HL-60 (cell line): ENCODE measurements at regions not wholly inside any gene's neighbourhood (a gene's known extent, or its start where the extent isn't known, plus 50 kb on each side); places are given as distances from the start of the nearest gene placed in this dataset.

ENCODE experiments used
- CTCF ChIP-seq: IDR thresholded peaks from one replicate; pipeline ENCODE4 v1.5.1; 2011; ENCODE audit warnings: low read length, control low read depth, inconsistent platforms; ENCODE audit not compliant: insufficient read depth
- GABPA ChIP-seq: IDR thresholded peaks from 2 replicates; pipeline ENCODE4 v1.6.1; 2012; ENCODE audit warnings: low read depth
- POLR2AphosphoS5 ChIP-seq: IDR thresholded peaks from 2 replicates; pipeline ENCODE4 v1.6.1; 2012; ENCODE audit warnings: low read depth
- SPI1 ChIP-seq: IDR thresholded peaks from 2 replicates; pipeline ENCODE4 v1.6.1; 2012; ENCODE audit warnings: low read depth, mild to moderate bottlenecking, borderline replicate concordance
- TF ChIP-seq, protein P1 (sequence below): IDR thresholded peaks from 2 replicates; pipeline ENCODE4 v1.6.1; 2012; ENCODE audit warnings: low read depth; ENCODE audit not compliant: insufficient replicate concordance

- TF ChIP-seq CTCF = no peak
- TF ChIP-seq SPI1 = no peak
- TF ChIP-seq, protein P1, sequence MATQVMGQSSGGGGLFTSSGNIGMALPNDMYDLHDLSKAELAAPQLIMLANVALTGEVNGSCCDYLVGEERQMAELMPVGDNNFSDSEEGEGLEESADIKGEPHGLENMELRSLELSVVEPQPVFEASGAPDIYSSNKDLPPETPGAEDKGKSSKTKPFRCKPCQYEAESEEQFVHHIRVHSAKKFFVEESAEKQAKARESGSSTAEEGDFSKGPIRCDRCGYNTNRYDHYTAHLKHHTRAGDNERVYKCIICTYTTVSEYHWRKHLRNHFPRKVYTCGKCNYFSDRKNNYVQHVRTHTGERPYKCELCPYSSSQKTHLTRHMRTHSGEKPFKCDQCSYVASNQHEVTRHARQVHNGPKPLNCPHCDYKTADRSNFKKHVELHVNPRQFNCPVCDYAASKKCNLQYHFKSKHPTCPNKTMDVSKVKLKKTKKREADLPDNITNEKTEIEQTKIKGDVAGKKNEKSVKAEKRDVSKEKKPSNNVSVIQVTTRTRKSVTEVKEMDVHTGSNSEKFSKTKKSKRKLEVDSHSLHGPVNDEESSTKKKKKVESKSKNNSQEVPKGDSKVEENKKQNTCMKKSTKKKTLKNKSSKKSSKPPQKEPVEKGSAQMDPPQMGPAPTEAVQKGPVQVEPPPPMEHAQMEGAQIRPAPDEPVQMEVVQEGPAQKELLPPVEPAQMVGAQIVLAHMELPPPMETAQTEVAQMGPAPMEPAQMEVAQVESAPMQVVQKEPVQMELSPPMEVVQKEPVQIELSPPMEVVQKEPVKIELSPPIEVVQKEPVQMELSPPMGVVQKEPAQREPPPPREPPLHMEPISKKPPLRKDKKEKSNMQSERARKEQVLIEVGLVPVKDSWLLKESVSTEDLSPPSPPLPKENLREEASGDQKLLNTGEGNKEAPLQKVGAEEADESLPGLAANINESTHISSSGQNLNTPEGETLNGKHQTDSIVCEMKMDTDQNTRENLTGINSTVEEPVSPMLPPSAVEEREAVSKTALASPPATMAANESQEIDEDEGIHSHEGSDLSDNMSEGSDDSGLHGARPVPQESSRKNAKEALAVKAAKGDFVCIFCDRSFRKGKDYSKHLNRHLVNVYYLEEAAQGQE = no peak
- no peak for TF ChIP-seq POLR2AphosphoS5
- TF ChIP-seq GABPA = no peak
Measured at GRCh38 chr6:170030284-170030815, 260.5 kb downstream of the DLL1 start.
